ENCODE measurements at regions not wholly inside any gene's neighbourhood (a gene's known extent, or its start where the extent isn't known, plus 50 kb on each side); places are given as distances from the start of the nearest gene placed in this dataset.
A peak's percentile ranks its signal among the peaks of the same experiment; 100 is the strongest.

DNA sequence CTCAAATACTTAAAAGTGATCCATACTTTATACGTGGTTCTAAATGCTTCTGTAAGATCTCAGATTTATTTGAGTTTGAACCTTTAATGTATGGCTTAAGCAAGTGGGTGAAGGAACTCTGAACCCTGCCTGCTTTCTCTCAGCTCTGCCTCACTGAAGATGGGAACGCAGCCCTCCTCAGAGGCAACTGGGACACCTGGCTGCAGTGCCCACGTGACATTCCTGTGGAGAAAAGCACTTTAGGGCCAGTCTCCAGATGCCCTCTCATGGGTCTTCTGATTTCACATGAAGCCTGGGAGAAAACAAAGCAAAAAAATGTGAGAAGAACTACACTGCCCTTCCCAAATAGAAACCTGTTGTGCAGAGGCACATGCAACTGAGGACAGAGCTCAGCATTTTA lies 242.6 kb upstream of the ANKRD30A start:
- H3K9me3 ChIP-seq (replicated peaks; ENCODE audit: control insufficient read depth, low read depth, low read length), result no peaks in the 10 kb centered on the region
- H3K4me3 ChIP-seq (ENCODE audit: low read length), result no peak overlapping the region
- no peaks in the 10 kb centered on the region for H3K4me1 ChIP-seq (ENCODE audit: control insufficient read depth, insufficient read depth, low read length)
- WGBS (ENCODE audit: insufficient coverage), result 58% methylated on average over 2 of the region's 3 CpGs
- H3K27me3 ChIP-seq (ENCODE audit: control insufficient read depth, insufficient read depth, low read length), result no peaks in the 10 kb centered on the region
- no peaks in the 10 kb centered on the region for H3K36me3 ChIP-seq (ENCODE audit: control insufficient read depth, insufficient read depth, low read length)
- no peak for DNase-seq
- no peak overlapping the region for H3K27ac ChIP-seq (ENCODE audit: low read length)

- peak; percentile 61 for DNase-seq
Measured at GRCh38 chr10:36880898-36881297, 244.5 kb upstream of the ANKRD30A start.

DNA sequence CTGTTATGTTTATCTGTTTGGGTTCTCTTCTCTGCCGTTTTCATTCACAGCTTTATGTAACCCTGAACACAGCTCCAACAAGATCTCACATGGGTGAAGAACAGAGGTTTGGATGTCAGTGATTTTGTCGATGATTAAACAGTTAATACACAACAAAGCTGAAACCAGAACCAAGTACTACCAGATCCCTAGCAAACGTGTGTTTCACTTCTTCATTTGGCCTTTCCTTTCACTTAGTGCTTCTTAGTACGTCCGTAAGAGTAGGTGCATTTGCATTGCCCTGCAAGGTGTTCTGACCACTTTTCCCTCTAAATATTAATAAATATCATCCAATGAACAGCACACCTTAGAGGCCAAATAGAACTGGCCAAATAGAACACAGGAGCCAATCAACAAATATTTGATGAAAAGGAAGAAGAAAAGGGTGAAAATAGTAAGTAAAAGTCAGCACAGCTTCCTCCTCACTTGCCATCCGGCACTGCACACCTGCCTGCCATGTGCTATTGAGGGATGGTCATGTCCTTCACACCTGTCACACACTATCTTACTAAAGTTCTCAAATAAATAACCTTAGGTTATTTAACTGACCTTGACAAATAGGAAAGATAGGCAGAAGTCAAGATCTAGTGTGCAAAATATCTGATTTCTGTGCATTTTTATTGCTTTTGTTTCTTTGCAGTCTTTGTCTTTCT lies 252.6 kb upstream of the ANKRD30A start:
- Histone ChIP-seq H3K4me1 (ENCODE audit: control insufficient read depth, insufficient read depth, low read length) (no peaks in the 10 kb centered on the region), H3K9me3 (replicated peaks; ENCODE audit: control insufficient read depth, low read depth, low read length) (no peaks in the 10 kb centered on the region), H3K27me3 (ENCODE audit: control insufficient read depth, insufficient read depth, low read length) (no peaks in the 10 kb centered on the region), H3K36me3 (ENCODE audit: control insufficient read depth, insufficient read depth, low read length) (no peaks in the 10 kb centered on the region), H3K27ac (ENCODE audit: low read length) (no peak overlapping the region), H3K4me3 (ENCODE audit: low read length) (no peak overlapping the region)
- no CpG with 5 or more reads among the region's 6 CpGs for WGBS (ENCODE audit: insufficient coverage)
- no peak for DNase-seq

More at GRCh38 chr10:36880898-36881297, 244.5 kb upstream of the ANKRD30A start:
- no CpG with 5 or more reads among the region's 5 CpGs for WGBS (ENCODE audit: insufficient coverage)
- Histone ChIP-seq H3K27me3 (ENCODE audit: control insufficient read depth, insufficient read depth, low read length) (no peaks in the 10 kb centered on the region), H3K4me3 (ENCODE audit: low read length) (no peak overlapping the region), H3K36me3 (ENCODE audit: control insufficient read depth, insufficient read depth, low read length) (no peaks in the 10 kb centered on the region), H3K27ac (ENCODE audit: low read length) (no peak overlapping the region), H3K9me3 (replicated peaks; ENCODE audit: control insufficient read depth, low read depth, low read length) (no peaks in the 10 kb centered on the region), H3K4me1 (ENCODE audit: control insufficient read depth, insufficient read depth, low read length) (no peaks in the 10 kb centered on the region)

DNA sequence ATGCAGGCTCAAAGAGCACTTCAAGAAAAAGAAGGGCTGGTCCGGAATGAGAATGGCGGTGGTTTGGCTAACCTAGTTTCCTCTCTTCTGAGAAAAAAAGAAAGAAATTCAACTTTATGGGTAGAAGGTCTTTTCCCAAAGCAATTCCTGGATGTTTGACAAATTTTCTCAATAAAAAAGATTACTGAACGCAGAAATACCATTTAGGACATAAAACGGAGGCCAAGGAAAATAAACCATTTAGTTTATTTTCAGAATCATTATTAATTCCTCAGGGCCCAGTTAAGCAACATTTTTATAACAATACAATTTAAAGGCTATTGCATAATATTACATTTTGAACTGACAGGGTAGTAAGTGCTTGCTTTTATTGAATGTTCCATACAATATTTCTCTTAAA lies 284.6 kb upstream of the ANKRD30A start:
- DNase-seq, result peak; percentile 80
- no peaks in the 10 kb centered on the region for H3K9me3 ChIP-seq (replicated peaks; ENCODE audit: control insufficient read depth, low read depth, low read length)
- no peaks in the 10 kb centered on the region for H3K27me3 ChIP-seq (ENCODE audit: control insufficient read depth, insufficient read depth, low read length)
- no peak overlapping the region for H3K27ac ChIP-seq (ENCODE audit: low read length)
- no peaks in the 10 kb centered on the region for H3K36me3 ChIP-seq (ENCODE audit: control insufficient read depth, insufficient read depth, low read length)
- H3K4me3 ChIP-seq (ENCODE audit: low read length), result no peak overlapping the region
- WGBS (ENCODE audit: insufficient coverage), result 33% methylated on average over 1 of the region's 4 CpGs
- no peaks in the 10 kb centered on the region for H3K4me1 ChIP-seq (ENCODE audit: control insufficient read depth, insufficient read depth, low read length)

GRCh38 chr10:36837416-36837815 lies 288.0 kb upstream of the ANKRD30A start:
- DNase-seq, result peak; percentile 70
- Histone ChIP-seq H3K27ac (ENCODE audit: low read length) (no peak overlapping the region), H3K4me3 (ENCODE audit: low read length) (no peak overlapping the region), H3K27me3 (ENCODE audit: control insufficient read depth, insufficient read depth, low read length) (no peaks in the 10 kb centered on the region), H3K9me3 (replicated peaks; ENCODE audit: control insufficient read depth, low read depth, low read length) (no peaks in the 10 kb centered on the region), H3K36me3 (ENCODE audit: control insufficient read depth, insufficient read depth, low read length) (no peaks in the 10 kb centered on the region), H3K4me1 (ENCODE audit: control insufficient read depth, insufficient read depth, low read length) (no peaks in the 10 kb centered on the region)

- no peak overlapping the region for H3K4me3 ChIP-seq (ENCODE audit: low read length)
- no peak for DNase-seq
- H3K36me3 ChIP-seq (ENCODE audit: control insufficient read depth, insufficient read depth, low read length), result no peaks in the 10 kb centered on the region
- no peaks in the 10 kb centered on the region for H3K27me3 ChIP-seq (ENCODE audit: control insufficient read depth, insufficient read depth, low read length)
- H3K27ac ChIP-seq (ENCODE audit: low read length), result no peak overlapping the region
- WGBS (ENCODE audit: insufficient coverage), result 97% methylated on average over 17 of the region's 20 CpGs
- H3K4me1 ChIP-seq (ENCODE audit: control insufficient read depth, insufficient read depth, low read length), result no peaks in the 10 kb centered on the region
- no peaks in the 10 kb centered on the region for H3K9me3 ChIP-seq (replicated peaks; ENCODE audit: control insufficient read depth, low read depth, low read length)
Measured at GRCh38 chr10:36819781-36820180, 305.6 kb upstream of the ANKRD30A start.

DNA sequence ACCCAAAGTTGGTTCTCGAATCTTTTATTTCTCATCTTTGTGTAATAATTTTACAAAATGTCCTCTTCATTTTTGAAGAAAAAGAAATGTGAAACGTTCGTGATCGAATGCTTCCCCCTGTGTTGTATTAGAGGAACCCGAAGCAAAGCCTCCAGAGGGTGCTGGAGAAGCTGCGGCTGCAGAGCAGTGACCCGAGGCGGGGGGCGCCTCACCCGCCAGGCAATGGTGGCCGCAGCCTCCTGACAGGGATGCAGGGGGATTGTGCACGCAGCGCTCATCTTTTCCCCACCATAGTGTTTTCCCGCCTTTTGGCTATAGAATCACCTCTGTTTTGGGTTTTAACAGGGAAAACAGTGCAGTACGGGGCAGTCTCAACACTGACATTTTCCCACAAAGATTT lies 307.5 kb upstream of the ANKRD30A start:
- Histone ChIP-seq H3K4me3 (ENCODE audit: low read length) (no peak overlapping the region), H3K9me3 (replicated peaks; ENCODE audit: control insufficient read depth, low read depth, low read length) (no peaks in the 10 kb centered on the region), H3K27ac (ENCODE audit: low read length) (no peak overlapping the region), H3K4me1 (ENCODE audit: control insufficient read depth, insufficient read depth, low read length) (no peaks in the 10 kb centered on the region), H3K27me3 (ENCODE audit: control insufficient read depth, insufficient read depth, low read length) (no peaks in the 10 kb centered on the region), H3K36me3 (ENCODE audit: control insufficient read depth, insufficient read depth, low read length) (no peaks in the 10 kb centered on the region)
- DNase-seq, result no peak
- 89% methylated on average over 9 of the region's 15 CpGs for WGBS (ENCODE audit: insufficient coverage)

- WGBS (ENCODE audit: insufficient coverage), result 20% methylated on average over 1 of the region's 2 CpGs
- Histone ChIP-seq H3K27ac (ENCODE audit: low read length) (no peak overlapping the region), H3K9me3 (replicated peaks; ENCODE audit: control insufficient read depth, low read depth, low read length) (no peaks in the 10 kb centered on the region), H3K4me3 (ENCODE audit: low read length) (no peak overlapping the region), H3K36me3 (ENCODE audit: control insufficient read depth, insufficient read depth, low read length) (no peaks in the 10 kb centered on the region), H3K4me1 (ENCODE audit: control insufficient read depth, insufficient read depth, low read length) (no peaks in the 10 kb centered on the region), H3K27me3 (ENCODE audit: control insufficient read depth, insufficient read depth, low read length) (no peaks in the 10 kb centered on the region)
- DNase-seq, result peak; percentile 55
Measured at GRCh38 chr10:36808625-36809362, 316.6 kb upstream of the ANKRD30A start.

DNA sequence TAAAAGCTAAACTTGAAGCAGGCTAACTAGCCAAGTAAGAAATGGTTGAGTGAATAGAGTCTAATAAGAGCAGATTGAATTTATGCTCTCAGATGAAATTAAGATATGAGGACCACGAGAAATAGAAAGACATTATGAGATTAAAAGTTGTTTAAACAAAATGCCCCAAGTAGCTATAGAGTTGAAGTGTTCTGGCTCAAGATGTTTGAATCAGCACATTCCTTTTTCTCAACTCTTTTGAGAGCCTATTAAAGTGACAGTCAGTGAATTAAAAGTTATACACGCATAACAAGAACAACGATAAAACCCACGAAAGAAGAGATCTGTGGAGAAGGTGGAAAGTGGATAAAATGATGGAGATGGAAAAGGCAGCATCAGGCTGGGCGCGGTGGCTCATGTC lies 322.2 kb upstream of the ANKRD30A start:
- Histone ChIP-seq H3K9me3 (replicated peaks; ENCODE audit: control insufficient read depth, low read depth, low read length) (no peaks in the 10 kb centered on the region), H3K4me1 (ENCODE audit: control insufficient read depth, insufficient read depth, low read length) (peaks cover 16% of the 10 kb centered on the region), H3K4me3 (ENCODE audit: low read length) (no peak overlapping the region), H3K27ac (ENCODE audit: low read length) (peak overlapping the region; percentile 80), H3K36me3 (ENCODE audit: control insufficient read depth, insufficient read depth, low read length) (no peaks in the 10 kb centered on the region), H3K27me3 (ENCODE audit: control insufficient read depth, insufficient read depth, low read length) (no peaks in the 10 kb centered on the region)
- no peak for DNase-seq
- 47% methylated on average over 3 of the region's 6 CpGs for WGBS (ENCODE audit: insufficient coverage)

DNA sequence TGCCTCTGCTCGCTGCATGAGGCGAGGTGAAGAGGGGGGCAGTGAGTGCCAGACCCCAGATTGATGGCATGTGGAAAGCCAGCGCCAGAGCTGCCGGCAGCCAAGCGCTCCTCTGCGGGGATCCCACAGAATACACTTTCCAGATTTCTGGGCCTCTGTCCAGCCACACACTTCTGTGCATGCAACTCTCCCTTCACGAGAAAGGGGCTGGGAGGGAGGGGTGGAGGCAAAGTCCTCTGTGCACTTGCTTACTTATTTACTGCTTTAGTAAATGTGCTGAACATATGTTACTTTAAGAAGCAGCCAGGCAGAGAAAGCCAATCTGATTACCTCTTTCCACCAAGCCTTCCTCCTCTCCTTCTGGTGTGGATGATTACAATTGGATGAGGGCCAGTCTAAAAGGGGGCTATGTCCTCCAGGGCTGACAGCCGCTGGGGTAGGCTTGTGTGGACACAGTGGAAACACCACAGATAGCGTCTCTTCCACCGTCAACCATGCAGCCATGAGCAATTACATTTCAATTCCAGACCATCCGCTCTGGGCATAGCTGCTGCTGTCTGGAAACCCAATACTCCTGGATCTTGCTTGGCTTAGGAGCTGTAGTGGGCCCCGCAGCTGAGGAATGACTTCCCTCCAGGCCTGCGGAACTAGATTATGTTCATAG lies 322.8 kb upstream of the ANKRD30A start:
- no peaks in the 10 kb centered on the region for H3K27me3 ChIP-seq (ENCODE audit: control insufficient read depth, insufficient read depth, low read length)
- H3K27ac ChIP-seq (ENCODE audit: low read length), result peak overlapping the region; percentile 80
- no peaks in the 10 kb centered on the region for H3K9me3 ChIP-seq (replicated peaks; ENCODE audit: control insufficient read depth, low read depth, low read length)
- no peak overlapping the region for H3K4me3 ChIP-seq (ENCODE audit: low read length)
- DNase-seq, result peak; percentile 96
- H3K36me3 ChIP-seq (ENCODE audit: control insufficient read depth, insufficient read depth, low read length), result no peaks in the 10 kb centered on the region
- 15% methylated on average over 6 of the region's 13 CpGs for WGBS (ENCODE audit: insufficient coverage)
- H3K4me1 ChIP-seq (ENCODE audit: control insufficient read depth, insufficient read depth, low read length), result peaks cover 16% of the 10 kb centered on the region

Data from muscle of leg (tissue), 3 donors.